ENCODE measurements at regions not wholly inside any gene's neighbourhood (a gene's known extent, or its start where the extent isn't known, plus 50 kb on each side); places are given as distances from the start of the nearest gene placed in this dataset.

GRCh38 chr1:95974586-95974985 is 740.6 kb downstream of the RWDD3 start:
- TF ChIP-seq ZBTB34 (CRISPR knock-in tag; IDR thresholded peaks at IDR 0.05) (no peak), ZNF781 (CRISPR knock-in tag; IDR thresholded peaks at IDR 0.05; ENCODE audit: borderline replicate concordance, not compliant biosample characterization) (no peak), POLR2A (IDR thresholded peaks at IDR 0.05; ENCODE audit: insufficient read depth in 1 of 2, low read depth in 2 of 2, low read length in 2 of 2) (no peak), CTCF (CRISPR knock-in tag; IDR thresholded peaks at IDR 0.05) (no peak), ATF5 (CRISPR knock-in tag; IDR thresholded peaks at IDR 0.05; ENCODE audit: low read depth) (no peak), IKZF4 (CRISPR knock-in tag; IDR thresholded peaks at IDR 0.05; ENCODE audit: borderline replicate concordance, low read depth, not compliant biosample characterization) (no peak), SMC3 (IDR thresholded peaks at IDR 0.05; ENCODE audit: low read length) (no peak), ZNF317 (CRISPR knock-in tag; IDR thresholded peaks at IDR 0.05) (no peak), FOXK1 (CRISPR knock-in tag; IDR thresholded peaks at IDR 0.05; ENCODE audit: borderline replicate concordance, low read depth) (no peak)
